H9 (cell line): ENCODE measurements at regions not wholly inside any gene's neighbourhood (a gene's known extent, or its start where the extent isn't known, plus 50 kb on each side); places are given as distances from the start of the nearest gene placed in this dataset.

Experiments
- DNase-seq: peaks from one replicate; pipeline ENCODE4 v3.0.0-alpha.2; 2017
- H2AFZ ChIP-seq: one replicate; pipeline ENCODE4 v1.6.1; 2013; ENCODE audit warnings: mild to moderate bottlenecking, low read length, control low read depth, moderate library complexity
- H2AK5ac ChIP-seq: 2 replicates; pipeline ENCODE4 v1.6.1; 2013; ENCODE audit warnings: low read length, control low read depth, mixed read lengths; ENCODE audit not compliant: insufficient read length
- H2BK120ac ChIP-seq: one replicate; pipeline ENCODE4 v1.6.1; 2013; ENCODE audit warnings: low read depth, mild to moderate bottlenecking, low read length, control low read depth, inconsistent platforms; ENCODE audit not compliant: poor library complexity, severe bottlenecking
- H2BK12ac ChIP-seq: 2 replicates; pipeline ENCODE4 v1.6.1; 2013; ENCODE audit warnings: low read length, control low read depth, mixed read lengths, low read depth; ENCODE audit not compliant: insufficient read length
- H2BK15ac ChIP-seq: 2 replicates; pipeline ENCODE4 v1.6.1; 2013; ENCODE audit warnings: low read depth, low read length, control low read depth
- H2BK20ac ChIP-seq: one replicate; pipeline ENCODE4 v1.6.1; 2013; ENCODE audit warnings: low read depth, mild to moderate bottlenecking, low read length, control low read depth, inconsistent platforms; ENCODE audit not compliant: poor library complexity, severe bottlenecking
- H2BK5ac ChIP-seq: 2 replicates; pipeline ENCODE4 v1.6.1; 2013; ENCODE audit warnings: low read length, control low read depth, mixed read lengths; ENCODE audit not compliant: insufficient read length
- H3K14ac ChIP-seq: 2 replicates; pipeline ENCODE4 v1.6.1; 2013; ENCODE audit warnings: low read length, control low read depth; ENCODE audit not compliant: insufficient read depth
- H3K18ac ChIP-seq: 2 replicates; pipeline ENCODE4 v1.6.1; 2013; ENCODE audit warnings: low read depth, mild to moderate bottlenecking, mixed read lengths, low read length, control low read depth; ENCODE audit not compliant: insufficient read length
- H3K23ac ChIP-seq: 2 replicates; pipeline ENCODE4 v1.6.1; 2013; ENCODE audit warnings: low read length, control low read depth, mixed read lengths, low read depth; ENCODE audit not compliant: insufficient read length
- H3K23me2 ChIP-seq: 2 replicates; pipeline ENCODE4 v1.6.1; 2013; ENCODE audit warnings: low read depth, mild to moderate bottlenecking, mixed read lengths, low read length, control low read depth; ENCODE audit not compliant: insufficient read length, poor library complexity, severe bottlenecking
- H3K27ac ChIP-seq: 2 replicates; pipeline ENCODE4 v1.5.1; 2013; ENCODE audit warnings: low read length, control low read depth, mixed read lengths, low read depth; ENCODE audit not compliant: insufficient read length
- H3K27me3 ChIP-seq: 2 replicates; pipeline ENCODE4 v1.6.1; 2013; ENCODE audit warnings: low read length, control low read depth, inconsistent platforms; ENCODE audit not compliant: insufficient read depth
- H3K4ac ChIP-seq: 2 replicates; pipeline ENCODE4 v1.6.1; 2013; ENCODE audit warnings: low read depth, mild to moderate bottlenecking, control low read depth, inconsistent platforms, low read length, moderate library complexity
- H3K4me1 ChIP-seq: 2 replicates; pipeline ENCODE4 v1.6.1; 2013; ENCODE audit warnings: low read length, control low read depth, inconsistent platforms; ENCODE audit not compliant: insufficient read depth
- H3K4me2 ChIP-seq: 2 replicates; pipeline ENCODE4 v1.6.1; 2013; ENCODE audit warnings: low read length, control low read depth, mixed read lengths; ENCODE audit not compliant: insufficient read length, insufficient read depth
- H3K56ac ChIP-seq: 2 replicates; pipeline ENCODE4 v1.6.1; 2013; ENCODE audit warnings: low read depth, mild to moderate bottlenecking, mixed read lengths, low read length, control low read depth; ENCODE audit not compliant: insufficient read length
- H3K79me1 ChIP-seq: 2 replicates; pipeline ENCODE4 v1.6.1; 2013; ENCODE audit warnings: low read depth, mild to moderate bottlenecking, moderate library complexity, low read length, control low read depth, inconsistent platforms; ENCODE audit not compliant: insufficient read depth, poor library complexity, severe bottlenecking
- H3K79me2 ChIP-seq: 2 replicates; pipeline ENCODE4 v1.6.1; 2013; ENCODE audit warnings: low read length, control low read depth, inconsistent platforms; ENCODE audit not compliant: insufficient read depth
- H3K9ac ChIP-seq: 2 replicates; pipeline ENCODE4 v1.6.1; 2013; ENCODE audit warnings: low read length, control low read depth, mixed read lengths; ENCODE audit not compliant: insufficient read length; ENCODE audit errors: extremely low read depth
- H3K9me3 ChIP-seq: one replicate; pipeline ENCODE4 v1.6.1; 2013; ENCODE audit warnings: low read depth, low read length, inconsistent platforms; ENCODE audit not compliant: control insufficient read depth
- H3T11ph ChIP-seq: one replicate; pipeline ENCODE4 v1.6.1; 2013; ENCODE audit warnings: mild to moderate bottlenecking, low read length, control low read depth, inconsistent platforms
- H4K20me1 ChIP-seq: one replicate; pipeline ENCODE4 v1.6.1; 2013; ENCODE audit not compliant: control insufficient read depth, insufficient read length, insufficient read depth
- H4K5ac ChIP-seq: 2 replicates; pipeline ENCODE4 v1.6.1; 2013; ENCODE audit warnings: low read depth, mild to moderate bottlenecking, mixed read lengths, low read length, control low read depth; ENCODE audit not compliant: insufficient read length
- H4K8ac ChIP-seq: replicated peaks from 2 replicates; pipeline ENCODE4 v1.6.1; 2013; ENCODE audit warnings: low read length, control low read depth, mixed read lengths, low read depth; ENCODE audit not compliant: insufficient read length
- H4K91ac ChIP-seq: 2 replicates; pipeline ENCODE4 v1.6.1; 2013; ENCODE audit warnings: low read depth, mild to moderate bottlenecking, moderate library complexity, mixed read lengths, low read length, control low read depth; ENCODE audit not compliant: insufficient read length
- H3K27ac Mint-ChIP-seq, 3 experiments: 2 replicates in 2 of 3; 3 replicates in 1 of 3; pipeline ENCODE4 v1.8.0; 2020 to 2021; ENCODE audit warnings: mixed read lengths in 3 of 3, mild to moderate bottlenecking in 1 of 3, moderate library complexity in 1 of 3
- H3K27me3 Mint-ChIP-seq: 2 replicates; pipeline ENCODE4 v1.8.0; 2021; ENCODE audit warnings: low read depth, mild to moderate bottlenecking, moderate library complexity, mixed read lengths
- H3K36me3 Mint-ChIP-seq, 3 experiments: 2 replicates in 2 of 3; 3 replicates in 1 of 3; pipeline ENCODE4 v1.8.0; 2020 to 2021; ENCODE audit warnings: low read depth in 3 of 3, mixed read lengths in 3 of 3; ENCODE audit not compliant: insufficient read depth in 1 of 3
- H3K4me1 Mint-ChIP-seq, 2 experiments: 2 replicates each; pipeline ENCODE4 v1.8.0; 2020; ENCODE audit warnings: mixed read lengths in 2 of 2
- H3K4me3 Mint-ChIP-seq, 2 experiments: 2 replicates in 1 of 2; 3 replicates in 1 of 2; pipeline ENCODE4 v1.8.0; 2020 to 2021; ENCODE audit warnings: mild to moderate bottlenecking in 2 of 2, mixed read lengths in 2 of 2, moderate library complexity in 1 of 2
- H3K9me3 Mint-ChIP-seq, 2 experiments: 2 replicates in 1 of 2; 3 replicates in 1 of 2; pipeline ENCODE4 v1.8.0; 2020; ENCODE audit warnings: mild to moderate bottlenecking in 2 of 2, mixed read lengths in 2 of 2, moderate library complexity in 1 of 2
- CTCF ChIP-seq: fragments of 200-600 bp; sonication (generic); conservative IDR thresholded peaks from 3 replicates; pipeline ENCODE4 v1.8.0; 2021; ENCODE audit warnings: antibody characterized with exemption, mild to moderate bottlenecking
- WGBS: extraction: QIAGEN DNeasy Blood & Tissue Kit; methylation state at CpG from one replicate; pipeline ENCODE4 v1.1.7; 2013; ENCODE audit warnings: missing lambda C conversion rate, low lambda C conversion rate, mixed read lengths; ENCODE audit not compliant: insufficient read length; ENCODE audit errors: extremely low coverage; 5-methylcytosine and 5-hydroxymethylcytosine counted together

DNA sequence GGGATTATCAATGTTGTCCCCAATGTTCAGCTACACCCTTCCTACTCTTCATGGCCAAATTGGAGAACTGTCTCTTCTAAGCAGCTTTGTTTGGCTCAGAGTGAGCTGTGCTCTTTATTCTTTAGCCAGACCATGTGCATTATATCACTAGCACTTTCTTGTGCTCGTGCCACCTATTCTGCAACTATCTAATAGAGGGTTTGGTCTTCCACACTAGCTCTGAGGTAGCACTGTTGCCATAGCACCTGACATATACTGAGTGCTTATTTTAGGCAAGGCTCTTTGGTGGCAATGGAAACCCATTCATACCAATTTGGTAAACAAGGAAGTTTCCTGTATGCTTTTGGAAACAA, 394.3 kb upstream of the C2CD4B start:
- H3K4me1 Mint-ChIP-seq: peaks cover 25 to 26% of the 10 kb centered on the region in 2 experiments
- no peak overlapping the region for H3K4me2 ChIP-seq
- no peak overlapping the region for H3K4me3 Mint-ChIP-seq

More for the DNA sequence above, 394.3 kb upstream of the C2CD4B start:
- Histone ChIP-seq H4K20me1 (no peaks in the 10 kb centered on the region), H3K79me2 (no peaks in the 10 kb centered on the region), H3K18ac (no peak overlapping the region), H3K23ac (no peak overlapping the region), H2AFZ (no peak overlapping the region), H3K9me3 (no peaks in the 10 kb centered on the region), H4K8ac (no peak overlapping the region), H4K5ac (no peak overlapping the region), H3K4me1 (no peaks in the 10 kb centered on the region; the same call in 1 of the 2 replicates), H3K14ac (no peak overlapping the region), H3K56ac (no peak overlapping the region), H3K27me3 (no peaks in the 10 kb centered on the region), H2AK5ac (no peak overlapping the region), H4K91ac (no peak overlapping the region), H3K27ac (no peak overlapping the region), H2BK15ac (no peak overlapping the region), H2BK12ac (no peak overlapping the region), H2BK120ac (no peak overlapping the region), H3K79me1 (no peaks in the 10 kb centered on the region), H3K23me2 (no peaks in the 10 kb centered on the region), H3T11ph (no peak overlapping the region), H2BK20ac (no peak overlapping the region), H3K4ac (no peak overlapping the region), H3K9ac (no peak overlapping the region), H2BK5ac (no peak overlapping the region)
- no peaks in the 10 kb centered on the region for H3K36me3 Mint-ChIP-seq
- no peak for TF ChIP-seq CTCF
- DNase-seq: no peak
- 0 out of 7 replicates have a peak overlapping the region, but pooled peaks of 1 of the 3 experiments have one; percentile 58 for H3K27ac Mint-ChIP-seq
- no peaks in the 10 kb centered on the region for H3K27me3 Mint-ChIP-seq
- no CpG with 5 or more reads among the region's 1 CpG for WGBS
- H3K9me3 Mint-ChIP-seq: no peaks in the 10 kb centered on the region
